H1 (cell line): ENCODE measurements at regions not wholly inside any gene's neighbourhood (a gene's known extent, or its start where the extent isn't known, plus 50 kb on each side); places are given as distances from the start of the nearest gene placed in this dataset.

Experiments used
- CHD1 ChIP-seq: IDR thresholded peaks from 2 replicates; pipeline ENCODE4 v1.6.1; 2012; ENCODE audit warnings: low read depth, low read length, improper control_type of control experiment
- CHD7 ChIP-seq: fragments of 300-600 bp; sonication (generic); IDR thresholded peaks from 2 replicates; pipeline ENCODE4 v1.7.1; 2012; ENCODE audit warnings: low read length, moderate library complexity, mild to moderate bottlenecking, inconsistent platforms; ENCODE audit not compliant: insufficient replicate concordance
- CREB1 ChIP-seq: IDR thresholded peaks from 2 replicates; pipeline ENCODE4 v1.6.1; 2012; ENCODE audit warnings: inconsistent platforms
- E2F6 ChIP-seq: IDR thresholded peaks from 2 replicates; pipeline ENCODE4 v1.6.1; 2012; ENCODE audit warnings: inconsistent platforms
- HDAC2 ChIP-seq, 2 experiments: fragments of 300-600 bp in 1 of 2; sonication (generic) in 1 of 2; IDR thresholded peaks; 2 replicates each; pipeline ENCODE4 v1.6.1; 2011 to 2012; ENCODE audit warnings: low read depth in 2 of 2, low read length in 2 of 2, mild to moderate bottlenecking in 2 of 2, moderate library complexity in 2 of 2, borderline replicate concordance in 1 of 2, inconsistent platforms in 1 of 2
- KDM5A ChIP-seq: fragments of 200-600 bp; IDR thresholded peaks from 2 replicates; pipeline ENCODE4 v1.7.1; 2012; ENCODE audit warnings: mild to moderate bottlenecking, low read length, inconsistent platforms, mixed read lengths
- SAP30 ChIP-seq: fragments of 300-600 bp; sonication (generic); IDR thresholded peaks from 2 replicates; pipeline ENCODE4 v1.7.1; 2012; ENCODE audit warnings: low read length, moderate library complexity, mild to moderate bottlenecking, inconsistent platforms; ENCODE audit not compliant: insufficient read depth, insufficient replicate concordance
- TAF1 ChIP-seq: IDR thresholded peaks from 2 replicates; pipeline ENCODE4 v1.6.1; 2011; ENCODE audit warnings: mild to moderate bottlenecking, low read depth, low read length
- TF ChIP-seq, protein P1 (sequence below): IDR thresholded peaks from 2 replicates; pipeline ENCODE4 v1.6.1; 2011; ENCODE audit warnings: low read depth, mild to moderate bottlenecking, low read length; ENCODE audit not compliant: insufficient read depth

GRCh38 chr10:45198486-45199204 is 116.8 kb downstream of the OR13A1 start (continued):
- TF ChIP-seq CHD7, result no peak
- TF ChIP-seq, protein P1, sequence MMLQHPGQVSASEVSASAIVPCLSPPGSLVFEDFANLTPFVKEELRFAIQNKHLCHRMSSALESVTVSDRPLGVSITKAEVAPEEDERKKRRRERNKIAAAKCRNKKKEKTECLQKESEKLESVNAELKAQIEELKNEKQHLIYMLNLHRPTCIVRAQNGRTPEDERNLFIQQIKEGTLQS, result no peak
- no peak for TF ChIP-seq CHD1
- TF ChIP-seq TAF1, result no peak
- TF ChIP-seq CREB1, result no peak
- TF ChIP-seq E2F6, result no peak
- no peak for TF ChIP-seq SAP30
- no peak for TF ChIP-seq KDM5A
- no peak for TF ChIP-seq HDAC2 (IDR thresholded peaks at IDR 0.05; ENCODE audit: borderline replicate concordance in 1 of 2, low read depth in 2 of 2, low read length in 2 of 2)
